Nephron (organoid): ENCODE measurements at regions not wholly inside any gene's neighbourhood (a gene's known extent, or its start where the extent isn't known, plus 50 kb on each side); places are given as distances from the start of the nearest gene placed in this dataset.

Experiments
- H3K27ac Mint-ChIP-seq, 3 experiments: 2 replicates each; pipeline ENCODE4 v1.8.0; 2020; ENCODE audit warnings: mixed read lengths in 3 of 3, mild to moderate bottlenecking in 2 of 3, moderate library complexity in 1 of 3
- H3K27me3 Mint-ChIP-seq: 2 replicates; pipeline ENCODE4 v1.8.0; 2021; ENCODE audit warnings: low read depth, mild to moderate bottlenecking, moderate library complexity, mixed read lengths
- H3K36me3 Mint-ChIP-seq: 2 replicates; pipeline ENCODE4 v1.8.0; 2020; ENCODE audit warnings: low read depth, mixed read lengths
- H3K4me1 Mint-ChIP-seq: 2 replicates; pipeline ENCODE4 v1.8.0; 2020; ENCODE audit warnings: mixed read lengths
- H3K4me3 Mint-ChIP-seq, 3 experiments: 2 replicates each; pipeline ENCODE4 v1.8.0; 2020; ENCODE audit warnings: mild to moderate bottlenecking in 3 of 3, mixed read lengths in 3 of 3, moderate library complexity in 2 of 3
- H3K9me3 Mint-ChIP-seq: 2 replicates; pipeline ENCODE4 v1.8.0; 2020; ENCODE audit warnings: mixed read lengths
- TF ChIP-seq, protein P1 (sequence below), 3 experiments: fragments of 200-600 bp; sonication (generic); IDR thresholded peaks; one replicate each; pipeline ENCODE4 v1.5.0; 2021; ENCODE audit warnings: antibody characterized with exemption in 3 of 3; ENCODE audit not compliant: unreplicated experiment in 3 of 3

DNA sequence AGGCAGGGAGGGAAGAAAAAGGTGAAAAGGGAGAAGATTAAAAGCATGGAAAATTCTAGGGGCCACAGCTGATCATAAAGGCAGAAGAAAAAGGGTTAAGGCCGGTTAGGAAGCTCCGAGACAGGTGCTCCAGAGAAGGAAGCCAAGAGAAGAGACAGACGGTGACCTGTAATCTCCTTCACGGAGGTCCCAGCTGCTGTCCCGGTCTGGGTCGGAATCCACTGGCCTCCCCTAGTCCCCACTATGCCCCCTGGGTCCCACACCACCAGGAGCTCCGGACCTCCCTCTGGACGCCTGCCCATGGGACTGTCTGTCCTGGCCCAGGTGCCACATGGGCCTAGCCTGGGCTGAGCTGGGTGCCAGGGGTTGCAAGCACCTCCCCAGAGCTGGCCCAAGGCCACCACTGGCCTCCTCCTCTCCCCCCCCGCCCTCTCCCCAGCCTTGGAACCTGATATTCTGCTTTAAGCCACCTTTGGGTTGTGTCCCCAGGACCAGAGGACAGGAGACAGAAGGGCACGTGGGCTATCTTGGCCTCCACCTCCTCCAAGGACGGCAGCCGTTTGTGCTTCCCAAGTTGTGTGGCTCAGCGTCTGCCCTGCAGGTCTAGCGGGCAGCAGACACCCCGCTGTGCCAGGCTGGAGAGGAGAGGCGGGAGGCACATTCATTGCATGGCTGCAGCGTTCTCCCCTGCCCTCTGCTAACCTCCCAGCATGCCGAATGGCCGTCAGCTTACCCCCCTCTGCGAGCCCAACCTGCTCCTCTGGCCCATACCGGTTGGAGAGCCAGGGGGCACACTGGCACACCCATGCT lies 102.4 kb downstream of the ENGASE start:
- Mint-ChIP-seq H3K9me3 (no peaks in the 10 kb centered on the region), H3K4me3 (no peak overlapping the region), H3K4me1 (no peaks in the 10 kb centered on the region), H3K27me3 (peaks cover 77% of the 10 kb centered on the region), H3K36me3 (no peaks in the 10 kb centered on the region), H3K27ac (no peak overlapping the region)
- TF ChIP-seq, protein P1, sequence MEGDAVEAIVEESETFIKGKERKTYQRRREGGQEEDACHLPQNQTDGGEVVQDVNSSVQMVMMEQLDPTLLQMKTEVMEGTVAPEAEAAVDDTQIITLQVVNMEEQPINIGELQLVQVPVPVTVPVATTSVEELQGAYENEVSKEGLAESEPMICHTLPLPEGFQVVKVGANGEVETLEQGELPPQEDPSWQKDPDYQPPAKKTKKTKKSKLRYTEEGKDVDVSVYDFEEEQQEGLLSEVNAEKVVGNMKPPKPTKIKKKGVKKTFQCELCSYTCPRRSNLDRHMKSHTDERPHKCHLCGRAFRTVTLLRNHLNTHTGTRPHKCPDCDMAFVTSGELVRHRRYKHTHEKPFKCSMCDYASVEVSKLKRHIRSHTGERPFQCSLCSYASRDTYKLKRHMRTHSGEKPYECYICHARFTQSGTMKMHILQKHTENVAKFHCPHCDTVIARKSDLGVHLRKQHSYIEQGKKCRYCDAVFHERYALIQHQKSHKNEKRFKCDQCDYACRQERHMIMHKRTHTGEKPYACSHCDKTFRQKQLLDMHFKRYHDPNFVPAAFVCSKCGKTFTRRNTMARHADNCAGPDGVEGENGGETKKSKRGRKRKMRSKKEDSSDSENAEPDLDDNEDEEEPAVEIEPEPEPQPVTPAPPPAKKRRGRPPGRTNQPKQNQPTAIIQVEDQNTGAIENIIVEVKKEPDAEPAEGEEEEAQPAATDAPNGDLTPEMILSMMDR (IDR thresholded peaks at IDR 0.05; ENCODE audit: unreplicated experiment in 3 of 3): no peak

DNA sequence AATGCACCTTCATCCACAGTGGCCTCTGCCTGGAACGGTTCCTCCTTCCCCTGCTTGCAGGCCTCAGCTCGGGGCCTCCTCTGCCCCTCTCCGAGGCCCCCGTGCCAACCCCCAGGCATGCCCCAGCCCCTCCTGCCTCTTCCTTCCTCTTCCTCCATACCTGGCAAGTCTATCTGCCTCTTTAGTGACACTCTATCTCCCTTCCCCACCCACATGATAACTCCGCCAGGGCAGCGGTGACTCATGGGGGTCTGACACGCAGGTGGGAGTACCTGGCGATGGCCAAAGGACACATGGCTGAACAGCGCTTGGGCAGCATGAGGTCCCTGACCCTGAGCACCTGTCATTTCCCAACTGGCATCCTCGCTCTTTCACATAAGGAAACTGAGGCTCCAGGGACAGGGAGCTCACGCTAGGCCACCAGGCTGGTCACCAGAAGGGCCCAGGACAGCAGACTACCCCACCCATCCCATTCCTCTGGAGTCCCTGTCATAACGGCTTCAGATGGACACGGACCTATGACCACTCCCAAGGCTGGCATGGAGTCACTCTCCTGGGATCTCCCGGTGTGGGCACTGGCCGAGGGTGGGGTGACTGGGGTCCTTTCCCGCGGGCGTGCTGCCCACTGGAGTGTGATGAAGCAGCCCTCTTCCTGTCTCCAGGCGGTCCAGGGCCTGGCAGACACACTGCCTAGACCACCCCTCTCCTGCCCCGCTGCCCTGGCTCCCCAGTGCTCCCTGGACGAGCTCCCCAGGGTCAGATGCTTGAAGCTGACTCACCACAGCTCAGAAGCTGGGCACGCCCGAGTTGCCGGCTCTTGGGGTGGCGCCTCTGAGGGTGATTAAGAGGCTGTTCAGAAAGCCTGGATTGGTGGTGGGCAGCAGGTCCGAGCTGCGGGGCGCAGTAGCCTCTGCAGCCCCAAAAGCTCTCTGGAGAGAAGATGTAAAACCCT lies 100.6 kb downstream of the ENGASE start:
- TF ChIP-seq, protein P1 (IDR thresholded peaks at IDR 0.05; ENCODE audit: unreplicated experiment in 3 of 3): no peak
- no peak overlapping the region for H3K4me3 Mint-ChIP-seq
- no peaks in the 10 kb centered on the region for H3K9me3 Mint-ChIP-seq
- H3K36me3 Mint-ChIP-seq: no peaks in the 10 kb centered on the region
- no peaks in the 10 kb centered on the region for H3K4me1 Mint-ChIP-seq
- H3K27ac Mint-ChIP-seq: no peak overlapping the region
- H3K27me3 Mint-ChIP-seq: peaks cover 65% of the 10 kb centered on the region

DNA sequence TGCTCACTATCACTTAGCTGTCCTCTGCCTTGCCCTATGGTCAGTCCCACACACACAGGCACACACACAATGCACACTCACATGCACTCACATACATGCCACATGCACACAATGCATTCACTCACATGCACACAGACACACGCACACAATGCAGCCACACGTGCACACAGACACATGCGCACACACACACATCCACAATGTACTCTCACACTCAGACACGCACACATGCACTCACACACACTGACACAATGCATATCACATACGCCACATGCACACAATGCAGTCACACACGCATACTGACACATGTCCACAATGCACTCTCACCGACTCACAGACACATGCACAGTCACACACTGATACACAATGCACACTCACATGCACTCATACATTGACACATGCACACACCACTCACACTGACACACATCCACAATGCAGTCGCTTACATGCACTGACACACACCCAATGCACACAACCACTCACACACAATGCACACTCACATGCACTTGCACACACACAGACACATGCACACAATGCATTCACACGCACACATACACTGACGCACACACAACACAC lies 99.7 kb downstream of the ENGASE start:
- H3K27me3 Mint-ChIP-seq: peaks cover 56% of the 10 kb centered on the region
- no peak overlapping the region for H3K4me3 Mint-ChIP-seq
- no peak overlapping the region for H3K27ac Mint-ChIP-seq
- H3K36me3 Mint-ChIP-seq: no peaks in the 10 kb centered on the region
- no peaks in the 10 kb centered on the region for H3K9me3 Mint-ChIP-seq
- TF ChIP-seq, protein P1 (IDR thresholded peaks at IDR 0.05; ENCODE audit: unreplicated experiment in 3 of 3): no peak
- H3K4me1 Mint-ChIP-seq: no peaks in the 10 kb centered on the region

DNA sequence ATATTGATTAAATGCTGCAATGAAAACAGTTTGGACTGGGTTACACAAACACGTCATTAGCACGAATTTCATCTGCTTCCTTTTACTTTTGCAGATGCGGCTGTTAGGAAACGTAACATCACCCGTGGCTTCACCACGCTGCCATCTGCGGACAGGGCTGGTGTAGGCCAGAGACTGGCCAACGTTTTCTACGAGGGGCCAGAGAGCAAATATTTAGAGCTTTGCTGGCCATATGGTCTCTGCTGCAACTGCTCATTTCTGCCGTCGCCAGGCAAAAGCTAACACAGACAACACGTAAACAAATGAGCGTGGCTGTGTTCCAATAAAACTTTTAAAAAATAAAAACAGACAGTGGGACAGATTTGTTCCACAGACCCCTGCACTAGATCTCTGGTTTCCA lies 96.6 kb downstream of the ENGASE start:
- Mint-ChIP-seq H3K27ac (no peak overlapping the region), H3K27me3 (peaks cover 34% of the 10 kb centered on the region), H3K4me1 (no peaks in the 10 kb centered on the region), H3K9me3 (no peaks in the 10 kb centered on the region), H3K4me3 (no peak overlapping the region), H3K36me3 (no peaks in the 10 kb centered on the region)
- TF ChIP-seq, protein P1 (IDR thresholded peaks at IDR 0.05; ENCODE audit: unreplicated experiment in 3 of 3): no peak

DNA sequence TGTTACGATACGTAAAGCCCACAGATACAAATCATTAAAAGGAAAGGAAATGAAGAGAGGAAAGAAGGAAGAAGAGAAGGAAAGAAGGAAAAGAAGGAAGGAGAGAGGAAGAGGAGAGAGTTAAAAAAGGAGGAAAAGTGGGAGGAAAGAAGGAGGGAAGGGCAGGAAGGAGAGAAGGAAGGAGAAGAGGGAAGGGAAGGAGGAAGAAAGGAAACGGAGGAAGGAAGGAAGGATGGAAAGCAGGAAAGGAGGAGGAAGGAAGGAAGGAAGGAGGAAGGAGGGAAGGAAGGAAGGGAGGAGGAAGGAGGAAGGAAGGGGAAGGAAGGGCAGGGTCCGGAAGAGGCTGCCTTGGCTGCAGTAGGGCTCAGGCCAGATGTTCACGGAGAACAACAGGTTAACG lies 95.2 kb downstream of the ENGASE start:
- Mint-ChIP-seq H3K27me3 (peaks cover 35% of the 10 kb centered on the region), H3K9me3 (no peaks in the 10 kb centered on the region), H3K27ac (no peak overlapping the region), H3K4me1 (no peaks in the 10 kb centered on the region), H3K36me3 (no peaks in the 10 kb centered on the region), H3K4me3 (no peak overlapping the region)
- TF ChIP-seq, protein P1 (IDR thresholded peaks at IDR 0.05; ENCODE audit: unreplicated experiment in 3 of 3): no peak
